ENCODE measurements at regions not wholly inside any gene's neighbourhood (a gene's known extent, or its start where the extent isn't known, plus 50 kb on each side); places are given as distances from the start of the nearest gene placed in this dataset.

- no peak overlapping the region for H3K9ac ChIP-seq (ENCODE audit: insufficient read depth in 1 of 2, low read length in 2 of 2)
- 73 to 93% methylated on average over 1 of the region's 1 CpG for WGBS, 2 donors
- no peak for ATAC-seq (ENCODE audit: insufficient read depth, low FRiP score)
Observed at GRCh38 chr2:33672896-33673295, 73.8 kb upstream of the FAM98A start.

DNA sequence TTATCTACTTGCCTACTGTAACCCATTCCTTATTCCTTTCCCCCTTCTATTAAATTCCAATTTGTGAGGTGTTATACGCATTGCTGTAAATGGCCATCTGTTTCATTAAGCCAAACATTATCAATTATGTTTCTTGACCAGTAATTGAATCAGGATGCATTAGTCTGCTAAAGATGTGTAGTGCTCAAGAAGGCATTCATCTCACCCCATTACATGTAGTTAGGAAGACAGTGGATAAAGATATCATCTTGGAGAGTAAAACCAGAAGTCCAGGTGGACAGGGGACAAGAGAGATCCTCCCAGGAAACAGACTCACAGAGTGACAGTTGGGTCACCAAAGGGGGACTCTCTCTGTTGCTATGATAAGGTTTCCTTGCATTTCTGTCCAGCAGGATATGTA, 73.3 kb upstream of the FAM98A start:
- Histone ChIP-seq H3K9me3 (ENCODE audit: control insufficient read depth in 4 of 4, insufficient read depth in 3 of 4, low read length in 3 of 4) (peaks cover 0 to 2% (median 0%) of the 10 kb centered on the region in 4 donors), H3K36me3 (ENCODE audit: control insufficient read depth in 4 of 4, insufficient read depth in 4 of 4, low read length in 4 of 4) (no peaks in the 10 kb centered on the region), H3K27ac (ENCODE audit: low read depth in 1 of 2, low read length in 1 of 2) (no peak overlapping the region), H3K27me3 (ENCODE audit: control insufficient read depth in 3 of 3, insufficient read depth in 3 of 3, low read length in 2 of 3) (no peaks in the 10 kb centered on the region), H3K4me1 (ENCODE audit: control insufficient read depth in 5 of 5, insufficient read depth in 5 of 5, low read length in 5 of 5) (no peaks in the 10 kb centered on the region), H3K9ac (ENCODE audit: insufficient read depth in 1 of 2, low read length in 2 of 2) (no peak overlapping the region), H3K4me3 (no peak overlapping the region)
- TF ChIP-seq, protein P1, sequence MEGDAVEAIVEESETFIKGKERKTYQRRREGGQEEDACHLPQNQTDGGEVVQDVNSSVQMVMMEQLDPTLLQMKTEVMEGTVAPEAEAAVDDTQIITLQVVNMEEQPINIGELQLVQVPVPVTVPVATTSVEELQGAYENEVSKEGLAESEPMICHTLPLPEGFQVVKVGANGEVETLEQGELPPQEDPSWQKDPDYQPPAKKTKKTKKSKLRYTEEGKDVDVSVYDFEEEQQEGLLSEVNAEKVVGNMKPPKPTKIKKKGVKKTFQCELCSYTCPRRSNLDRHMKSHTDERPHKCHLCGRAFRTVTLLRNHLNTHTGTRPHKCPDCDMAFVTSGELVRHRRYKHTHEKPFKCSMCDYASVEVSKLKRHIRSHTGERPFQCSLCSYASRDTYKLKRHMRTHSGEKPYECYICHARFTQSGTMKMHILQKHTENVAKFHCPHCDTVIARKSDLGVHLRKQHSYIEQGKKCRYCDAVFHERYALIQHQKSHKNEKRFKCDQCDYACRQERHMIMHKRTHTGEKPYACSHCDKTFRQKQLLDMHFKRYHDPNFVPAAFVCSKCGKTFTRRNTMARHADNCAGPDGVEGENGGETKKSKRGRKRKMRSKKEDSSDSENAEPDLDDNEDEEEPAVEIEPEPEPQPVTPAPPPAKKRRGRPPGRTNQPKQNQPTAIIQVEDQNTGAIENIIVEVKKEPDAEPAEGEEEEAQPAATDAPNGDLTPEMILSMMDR (IDR thresholded peaks at IDR 0.05; ENCODE audit: control extremely low read depth, extremely low read depth) = no peak
- DNase-seq (no peak), ATAC-seq (ENCODE audit: insufficient read depth, low FRiP score) (no peak)
- WGBS, 2 donors = 93 to 96% methylated on average over 1 of the region's 1 CpG

More at GRCh38 chr2:33672896-33673295, 73.8 kb upstream of the FAM98A start:
- peaks cover 0 to 2% (median 0%) of the 10 kb centered on the region in 4 donors for H3K9me3 ChIP-seq (ENCODE audit: control insufficient read depth in 4 of 4, insufficient read depth in 3 of 4, low read length in 3 of 4)
- H3K4me3 ChIP-seq = no peak overlapping the region
- H3K36me3 ChIP-seq (ENCODE audit: control insufficient read depth in 4 of 4, insufficient read depth in 4 of 4, low read length in 4 of 4) = no peaks in the 10 kb centered on the region
- H3K27me3 ChIP-seq (ENCODE audit: control insufficient read depth in 3 of 3, insufficient read depth in 3 of 3, low read length in 2 of 3) = no peaks in the 10 kb centered on the region
- no peak overlapping the region for H3K27ac ChIP-seq (ENCODE audit: low read depth in 1 of 2, low read length in 1 of 2)
- TF ChIP-seq, protein P1 (IDR thresholded peaks at IDR 0.05; ENCODE audit: control extremely low read depth, extremely low read depth) = no peak
- H3K4me1 ChIP-seq (ENCODE audit: control insufficient read depth in 5 of 5, insufficient read depth in 5 of 5, low read length in 5 of 5) = no peaks in the 10 kb centered on the region
- no peak for DNase-seq

- no peaks in the 10 kb centered on the region for H3K4me1 ChIP-seq (ENCODE audit: control insufficient read depth in 5 of 5, insufficient read depth in 5 of 5, low read length in 5 of 5)
- no peak overlapping the region for H3K27ac ChIP-seq (ENCODE audit: low read depth in 1 of 2, low read length in 1 of 2)
- H3K9me3 ChIP-seq (ENCODE audit: control insufficient read depth in 4 of 4, insufficient read depth in 3 of 4, low read length in 3 of 4) = peaks cover 0 to 2% (median 0%) of the 10 kb centered on the region in 4 donors
- no peaks in the 10 kb centered on the region for H3K36me3 ChIP-seq (ENCODE audit: control insufficient read depth in 4 of 4, insufficient read depth in 4 of 4, low read length in 4 of 4)
- TF ChIP-seq, protein P1 (IDR thresholded peaks at IDR 0.05; ENCODE audit: control extremely low read depth, extremely low read depth) = no peak
- no peaks in the 10 kb centered on the region for H3K27me3 ChIP-seq (ENCODE audit: control insufficient read depth in 3 of 3, insufficient read depth in 3 of 3, low read length in 2 of 3)
- no peak overlapping the region for H3K4me3 ChIP-seq
- DNase-seq (no peak), ATAC-seq (ENCODE audit: insufficient read depth, low FRiP score) (no peak)
- no peak overlapping the region for H3K9ac ChIP-seq (ENCODE audit: insufficient read depth in 1 of 2, low read length in 2 of 2)
- 94 to 97% methylated on average over 2 of the region's 2 CpGs for WGBS, 2 donors
Observed at GRCh38 chr2:33671198-33671597, 72.1 kb upstream of the FAM98A start.

GRCh38 chr2:33670392-33670937, 71.4 kb upstream of the FAM98A start:
- no peak overlapping the region for H3K4me3 ChIP-seq
- ATAC-seq (ENCODE audit: insufficient read depth, low FRiP score) (no peak), DNase-seq (no peak)
- no peaks in the 10 kb centered on the region for H3K36me3 ChIP-seq (ENCODE audit: control insufficient read depth in 4 of 4, insufficient read depth in 4 of 4, low read length in 4 of 4)
- 85 to 86% methylated on average over 4 of the region's 4 CpGs for WGBS, 2 donors
- no peak overlapping the region for H3K9ac ChIP-seq (ENCODE audit: insufficient read depth in 1 of 2, low read length in 2 of 2)
- H3K27ac ChIP-seq (ENCODE audit: low read depth in 1 of 2, low read length in 1 of 2) = no peak overlapping the region
- TF ChIP-seq, protein P1 (IDR thresholded peaks at IDR 0.05; ENCODE audit: control extremely low read depth, extremely low read depth) = no peak
- H3K27me3 ChIP-seq (ENCODE audit: control insufficient read depth in 3 of 3, insufficient read depth in 3 of 3, low read length in 2 of 3) = no peaks in the 10 kb centered on the region
- H3K9me3 ChIP-seq (ENCODE audit: control insufficient read depth in 4 of 4, insufficient read depth in 3 of 4, low read length in 3 of 4) = peaks cover 0 to 2% (median 0%) of the 10 kb centered on the region in 4 donors
- H3K4me1 ChIP-seq (ENCODE audit: control insufficient read depth in 5 of 5, insufficient read depth in 5 of 5, low read length in 5 of 5) = no peaks in the 10 kb centered on the region

All from lung (tissue), 11 donors.